ENCODE measurements at regions not wholly inside any gene's neighbourhood (a gene's known extent, or its start where the extent isn't known, plus 50 kb on each side); places are given as distances from the start of the nearest gene placed in this dataset.

DNA sequence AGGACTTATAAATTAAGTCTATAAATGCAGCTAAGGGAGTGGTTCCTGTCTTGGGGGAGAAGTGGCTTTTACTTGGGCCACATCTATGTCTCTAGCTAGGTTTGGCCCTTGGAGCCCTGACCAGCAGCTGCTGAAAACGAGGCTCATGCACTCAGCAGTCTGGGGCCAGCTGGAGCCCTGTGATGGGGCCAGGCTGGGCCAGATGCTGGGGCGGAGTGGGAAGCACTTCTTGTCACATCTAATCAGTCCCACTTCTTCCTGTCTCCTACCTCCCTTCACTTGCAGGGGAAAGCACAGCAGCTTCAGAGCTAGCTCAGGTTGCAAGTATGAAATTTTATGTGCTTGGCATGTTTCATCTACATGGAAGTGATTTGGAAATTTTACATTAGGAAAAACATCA is 209.9 kb upstream of the ROPN1 start:
- TF ChIP-seq ZNF274 (IDR thresholded peaks at IDR 0.05; ENCODE audit: low read depth, low read length), result no peak
- no peak for TF ChIP-seq SUZ12 (IDR thresholded peaks at IDR 0.05; ENCODE audit: extremely low read depth, insufficient read depth, insufficient read length)
- TF ChIP-seq YY1 (IDR thresholded peaks at IDR 0.05; ENCODE audit: insufficient read depth, insufficient read length), result no peak
